Adrenal gland (tissue), 9 donors: ENCODE measurements at regions not wholly inside any gene's neighbourhood (a gene's known extent, or its start where the extent isn't known, plus 50 kb on each side); places are given as distances from the start of the nearest gene placed in this dataset.

Source experiments
- DNase-seq, 7 donors: peaks; one replicate each; pipeline ENCODE4 v3.0.0-alpha.2; 2019 to 2020
- H3K27ac ChIP-seq, 5 donors: fragments of 200-600 bp; sonication (generic) in 4 of 5; 1 replicate in 3 of 5; 2 replicates in 2 of 5; pipeline versions ENCODE4 v1.5.1 to v1.8.0; 2016 to 2020; ENCODE audit warnings: mild to moderate bottlenecking in 1 of 5
- H3K27me3 ChIP-seq: fragments of 200-600 bp; 2 replicates; pipeline ENCODE4 v1.8.0; 2021
- H3K36me3 ChIP-seq, 2 donors: fragments of 200-600 bp; replicated peaks in 1 of 2; 1 replicate in 1 of 2; 2 replicates in 1 of 2; pipeline versions ENCODE4 v1.5.1 to v1.8.0; 2018 to 2022
- H3K4me1 ChIP-seq, 2 donors: fragments of 200-600 bp; replicated peaks in 1 of 2; 1 replicate in 1 of 2; 2 replicates in 1 of 2; pipeline versions ENCODE4 v1.5.1 to v1.8.0; 2018 to 2021
- H3K4me3 ChIP-seq, 4 donors: fragments of 200-600 bp; sonication (generic) in 3 of 4; one replicate each; pipeline ENCODE4 v1.5.1; 2016 to 2018
- H3K9me3 ChIP-seq, 3 donors: fragments of 200-600 bp; sonication (generic) in 1 of 3; replicated peaks in 1 of 3; 1 replicate in 2 of 3; 2 replicates in 1 of 3; pipeline versions ENCODE4 v1.5.1 to v1.8.0; 2016 to 2021
- POLR2A ChIP-seq, 2 donors: fragments of 450-650 bp; IDR thresholded peaks; one replicate each; pipeline ENCODE4 v1.6.1; 2017; ENCODE audit warnings: antibody characterized with exemption in 2 of 2, mild to moderate bottlenecking in 2 of 2, moderate library complexity in 1 of 2
- WGBS, 4 donors: extraction: QIAGEN DNeasy Blood & Tissue Kit in 2 of 4; methylation state at CpG; one replicate each; pipeline versions ENCODE4 v1.1.5 to v1.1.7; 2013 to 2017; 5-methylcytosine and 5-hydroxymethylcytosine counted together
- intact Hi-C, 2 donors: fragments of 100-400 bp; cut with DNase I; formaldehyde crosslinking; loops; one replicate each; pipeline versions ENCODE4 v1.14.1 to v1.15.0; 2022 to 2023
- TF ChIP-seq, protein P1 (sequence below), 6 experiments: fragments of 450-650 bp in 4 of 6; fragments of 200-600 bp in 2 of 6; sonication (generic) in 1 of 6; IDR thresholded peaks; 1 replicate in 5 of 6; 2 replicates in 1 of 6; pipeline versions ENCODE4 v1.5.1 to v1.8.0; 2016 to 2021; ENCODE audit warnings: antibody characterized with exemption in 6 of 6, mild to moderate bottlenecking in 2 of 6, moderate library complexity in 1 of 6
- donor health status: healthy with polysubstance abuse.
- donor health status: Bipolar disorder and iron deficiency.
- donor health status: DM: yes; HTN: yes; CAD: no.
- donor health status: DM: no; HTN: no; CAD: no.
- donor health status: DM: no; HTN: no; CAD: no.

GRCh38 chr12:63396135-63396534, 245.1 kb upstream of the AVPR1A start:
- Histone ChIP-seq H3K36me3 (no peaks in the 10 kb centered on the region), H3K4me1 (no peaks in the 10 kb centered on the region), H3K27ac (no peak overlapping the region), H3K4me3 (no peak overlapping the region), H3K9me3 (peaks cover 0 to 4% (median 0%) of the 10 kb centered on the region in 3 donors), H3K27me3 (no peaks in the 10 kb centered on the region)
- 92 to 98% (median 94%) methylated on average over 3 of the region's 3 CpGs for WGBS, 4 donors
- intact Hi-C loops = no loop called here
- TF ChIP-seq, protein P1, sequence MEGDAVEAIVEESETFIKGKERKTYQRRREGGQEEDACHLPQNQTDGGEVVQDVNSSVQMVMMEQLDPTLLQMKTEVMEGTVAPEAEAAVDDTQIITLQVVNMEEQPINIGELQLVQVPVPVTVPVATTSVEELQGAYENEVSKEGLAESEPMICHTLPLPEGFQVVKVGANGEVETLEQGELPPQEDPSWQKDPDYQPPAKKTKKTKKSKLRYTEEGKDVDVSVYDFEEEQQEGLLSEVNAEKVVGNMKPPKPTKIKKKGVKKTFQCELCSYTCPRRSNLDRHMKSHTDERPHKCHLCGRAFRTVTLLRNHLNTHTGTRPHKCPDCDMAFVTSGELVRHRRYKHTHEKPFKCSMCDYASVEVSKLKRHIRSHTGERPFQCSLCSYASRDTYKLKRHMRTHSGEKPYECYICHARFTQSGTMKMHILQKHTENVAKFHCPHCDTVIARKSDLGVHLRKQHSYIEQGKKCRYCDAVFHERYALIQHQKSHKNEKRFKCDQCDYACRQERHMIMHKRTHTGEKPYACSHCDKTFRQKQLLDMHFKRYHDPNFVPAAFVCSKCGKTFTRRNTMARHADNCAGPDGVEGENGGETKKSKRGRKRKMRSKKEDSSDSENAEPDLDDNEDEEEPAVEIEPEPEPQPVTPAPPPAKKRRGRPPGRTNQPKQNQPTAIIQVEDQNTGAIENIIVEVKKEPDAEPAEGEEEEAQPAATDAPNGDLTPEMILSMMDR (IDR thresholded peaks at IDR 0.05) = no peak
- TF ChIP-seq POLR2A (IDR thresholded peaks at IDR 0.05) = no peak
- no peak for DNase-seq

DNA sequence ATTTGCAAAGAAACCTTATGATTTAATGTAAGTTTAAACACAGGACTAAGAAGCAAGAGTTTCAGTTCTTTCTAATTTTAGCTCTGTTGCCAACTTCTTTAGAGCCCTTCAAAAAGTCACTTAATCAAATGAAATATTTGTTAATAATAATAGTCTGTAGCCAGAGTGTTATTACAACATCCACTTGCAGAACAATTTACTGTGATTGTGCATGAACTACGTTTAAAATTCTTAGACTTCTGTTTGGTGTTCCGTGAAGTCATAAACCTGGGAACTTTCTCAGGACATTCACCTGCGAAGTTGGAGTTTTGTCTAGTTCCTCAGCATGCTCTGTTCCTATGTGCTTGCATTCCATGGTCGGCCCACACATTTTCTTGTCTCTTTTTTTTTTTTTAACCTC, 244.0 kb upstream of the AVPR1A start:
- DNase-seq = no peak
- WGBS, 4 donors = 63 to 76% (median 65%) methylated on average over 4 of the region's 4 CpGs
- TF ChIP-seq POLR2A (IDR thresholded peaks at IDR 0.05) = no peak
- TF ChIP-seq, protein P1 (IDR thresholded peaks at IDR 0.05) = no peak
- Histone ChIP-seq H3K27me3 (no peaks in the 10 kb centered on the region), H3K4me3 (no peak overlapping the region), H3K4me1 (no peaks in the 10 kb centered on the region), H3K9me3 (peaks cover 0 to 4% (median 0%) of the 10 kb centered on the region in 3 donors), H3K27ac (no peak overlapping the region), H3K36me3 (no peaks in the 10 kb centered on the region)
- intact Hi-C loops = no loop called here

DNA sequence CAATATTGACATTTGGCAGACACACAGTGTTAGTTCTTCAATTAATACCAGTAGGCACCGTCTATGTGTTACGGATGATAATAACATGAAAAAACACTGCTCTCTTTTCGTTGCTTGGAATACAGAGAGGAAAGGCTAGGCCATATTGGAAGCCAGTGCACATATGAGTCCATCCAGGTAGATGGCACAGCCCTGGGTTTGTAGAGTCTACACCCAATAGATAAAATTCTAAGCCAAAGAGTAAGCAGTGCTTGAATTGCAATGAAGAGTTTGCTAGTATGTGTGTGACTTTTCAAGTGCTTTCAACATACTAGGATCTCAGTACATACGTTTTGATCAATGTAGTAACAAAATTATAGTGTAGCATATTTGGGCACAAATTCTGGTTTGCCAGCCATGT, 243.3 kb upstream of the AVPR1A start:
- Histone ChIP-seq H3K4me1 (no peaks in the 10 kb centered on the region), H3K27me3 (no peaks in the 10 kb centered on the region), H3K36me3 (no peaks in the 10 kb centered on the region), H3K4me3 (no peak overlapping the region), H3K27ac (no peak overlapping the region), H3K9me3 (peaks cover 0 to 4% (median 0%) of the 10 kb centered on the region in 3 donors)
- 71 to 78% (median 76%) methylated on average over 4 of the region's 4 CpGs for WGBS, 4 donors
- intact Hi-C loops = no loop called here
- no peak for DNase-seq
- TF ChIP-seq, protein P1 (IDR thresholded peaks at IDR 0.05) = no peak

DNA sequence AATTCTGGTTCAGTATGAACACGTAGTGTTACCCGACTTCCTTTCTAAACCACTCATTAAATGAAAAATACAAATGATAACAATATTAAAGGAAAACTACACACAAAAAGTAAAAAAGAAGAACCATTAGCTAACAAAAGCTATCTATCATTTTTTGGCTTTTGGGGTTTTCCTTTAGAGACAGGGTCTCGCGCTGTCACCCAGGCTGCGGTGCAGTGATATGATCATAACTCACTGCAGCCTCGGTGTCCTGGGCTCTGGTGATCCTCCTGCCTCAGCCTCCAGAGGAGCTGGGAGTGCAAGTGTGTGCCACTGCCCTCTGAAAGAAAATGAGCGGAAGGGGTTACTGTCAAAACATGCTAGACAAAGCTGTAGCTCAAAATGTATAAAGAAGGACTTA, 238.2 kb upstream of the AVPR1A start:
- no peak overlapping the region for H3K27ac ChIP-seq
- 80 to 84% (median 83%) methylated on average over 7 of the region's 7 CpGs for WGBS, 4 donors
- no peak for DNase-seq

More for the DNA sequence above, 238.2 kb upstream of the AVPR1A start:
- TF ChIP-seq, protein P1 (IDR thresholded peaks at IDR 0.05) = no peak
- no peak for TF ChIP-seq POLR2A (IDR thresholded peaks at IDR 0.05)
- intact Hi-C loops = no loop called here
- H3K9me3 ChIP-seq = peaks cover 0 to 4% (median 0%) of the 10 kb centered on the region in 3 donors
- H3K27me3 ChIP-seq = no peaks in the 10 kb centered on the region
- no peak overlapping the region for H3K4me3 ChIP-seq
- no peaks in the 10 kb centered on the region for H3K36me3 ChIP-seq
- no peaks in the 10 kb centered on the region for H3K4me1 ChIP-seq
